Panc1 (cell line): ENCODE measurements at regions not wholly inside any gene's neighbourhood (a gene's known extent, or its start where the extent isn't known, plus 50 kb on each side); places are given as distances from the start of the nearest gene placed in this dataset.

Experiments used
- POLR2AphosphoS5 ChIP-seq: IDR thresholded peaks from 2 replicates; pipeline ENCODE4 v1.6.1; 2012; ENCODE audit warnings: mild to moderate bottlenecking, low read depth, low read length, moderate library complexity
- TCF7L2 ChIP-seq: IDR thresholded peaks from 2 replicates; pipeline ENCODE4 v1.6.1; 2011; ENCODE audit warnings: mild to moderate bottlenecking, low read depth, low read length, inconsistent platforms
- TF ChIP-seq, protein P1 (sequence below): fragments of 450-650 bp; IDR thresholded peaks from 2 replicates; pipeline ENCODE4 v1.5.1; 2017; ENCODE audit warnings: mild to moderate bottlenecking
- TF ChIP-seq, protein P2 (sequence below), 2 experiments: IDR thresholded peaks; 2 replicates each; pipeline ENCODE4 v1.6.1; 2011 to 2012; ENCODE audit warnings: low read depth in 2 of 2, control low read depth in 1 of 2, low read length in 1 of 2, mild to moderate bottlenecking in 1 of 2, moderate library complexity in 1 of 2; ENCODE audit not compliant: insufficient read depth in 1 of 2

DNA sequence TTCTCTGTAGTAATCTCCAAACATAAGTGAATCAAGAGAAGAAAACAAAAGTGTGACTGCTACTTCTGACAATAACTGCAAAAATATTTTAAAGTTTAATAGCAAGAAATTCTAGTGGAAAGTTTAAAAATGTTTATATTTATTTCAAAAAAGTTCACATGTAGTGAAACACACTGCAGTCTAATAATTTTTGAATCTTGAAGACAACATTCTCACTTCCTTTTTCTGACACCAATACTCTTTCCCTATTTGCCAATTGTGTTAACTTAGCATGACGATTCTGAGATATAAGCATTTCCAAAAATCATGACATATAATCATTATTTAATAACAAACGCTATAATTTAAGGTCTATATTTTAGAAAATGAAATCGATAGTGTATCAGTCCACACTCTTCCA lies 429.1 kb upstream of the PKDCC start:
- TF ChIP-seq, protein P1, sequence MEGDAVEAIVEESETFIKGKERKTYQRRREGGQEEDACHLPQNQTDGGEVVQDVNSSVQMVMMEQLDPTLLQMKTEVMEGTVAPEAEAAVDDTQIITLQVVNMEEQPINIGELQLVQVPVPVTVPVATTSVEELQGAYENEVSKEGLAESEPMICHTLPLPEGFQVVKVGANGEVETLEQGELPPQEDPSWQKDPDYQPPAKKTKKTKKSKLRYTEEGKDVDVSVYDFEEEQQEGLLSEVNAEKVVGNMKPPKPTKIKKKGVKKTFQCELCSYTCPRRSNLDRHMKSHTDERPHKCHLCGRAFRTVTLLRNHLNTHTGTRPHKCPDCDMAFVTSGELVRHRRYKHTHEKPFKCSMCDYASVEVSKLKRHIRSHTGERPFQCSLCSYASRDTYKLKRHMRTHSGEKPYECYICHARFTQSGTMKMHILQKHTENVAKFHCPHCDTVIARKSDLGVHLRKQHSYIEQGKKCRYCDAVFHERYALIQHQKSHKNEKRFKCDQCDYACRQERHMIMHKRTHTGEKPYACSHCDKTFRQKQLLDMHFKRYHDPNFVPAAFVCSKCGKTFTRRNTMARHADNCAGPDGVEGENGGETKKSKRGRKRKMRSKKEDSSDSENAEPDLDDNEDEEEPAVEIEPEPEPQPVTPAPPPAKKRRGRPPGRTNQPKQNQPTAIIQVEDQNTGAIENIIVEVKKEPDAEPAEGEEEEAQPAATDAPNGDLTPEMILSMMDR = no peak
- no peak for TF ChIP-seq TCF7L2
- no peak for TF ChIP-seq POLR2AphosphoS5
- TF ChIP-seq, protein P2, sequence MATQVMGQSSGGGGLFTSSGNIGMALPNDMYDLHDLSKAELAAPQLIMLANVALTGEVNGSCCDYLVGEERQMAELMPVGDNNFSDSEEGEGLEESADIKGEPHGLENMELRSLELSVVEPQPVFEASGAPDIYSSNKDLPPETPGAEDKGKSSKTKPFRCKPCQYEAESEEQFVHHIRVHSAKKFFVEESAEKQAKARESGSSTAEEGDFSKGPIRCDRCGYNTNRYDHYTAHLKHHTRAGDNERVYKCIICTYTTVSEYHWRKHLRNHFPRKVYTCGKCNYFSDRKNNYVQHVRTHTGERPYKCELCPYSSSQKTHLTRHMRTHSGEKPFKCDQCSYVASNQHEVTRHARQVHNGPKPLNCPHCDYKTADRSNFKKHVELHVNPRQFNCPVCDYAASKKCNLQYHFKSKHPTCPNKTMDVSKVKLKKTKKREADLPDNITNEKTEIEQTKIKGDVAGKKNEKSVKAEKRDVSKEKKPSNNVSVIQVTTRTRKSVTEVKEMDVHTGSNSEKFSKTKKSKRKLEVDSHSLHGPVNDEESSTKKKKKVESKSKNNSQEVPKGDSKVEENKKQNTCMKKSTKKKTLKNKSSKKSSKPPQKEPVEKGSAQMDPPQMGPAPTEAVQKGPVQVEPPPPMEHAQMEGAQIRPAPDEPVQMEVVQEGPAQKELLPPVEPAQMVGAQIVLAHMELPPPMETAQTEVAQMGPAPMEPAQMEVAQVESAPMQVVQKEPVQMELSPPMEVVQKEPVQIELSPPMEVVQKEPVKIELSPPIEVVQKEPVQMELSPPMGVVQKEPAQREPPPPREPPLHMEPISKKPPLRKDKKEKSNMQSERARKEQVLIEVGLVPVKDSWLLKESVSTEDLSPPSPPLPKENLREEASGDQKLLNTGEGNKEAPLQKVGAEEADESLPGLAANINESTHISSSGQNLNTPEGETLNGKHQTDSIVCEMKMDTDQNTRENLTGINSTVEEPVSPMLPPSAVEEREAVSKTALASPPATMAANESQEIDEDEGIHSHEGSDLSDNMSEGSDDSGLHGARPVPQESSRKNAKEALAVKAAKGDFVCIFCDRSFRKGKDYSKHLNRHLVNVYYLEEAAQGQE (IDR thresholded peaks at IDR 0.05; ENCODE audit: insufficient read depth in 1 of 2, low read depth in 2 of 2, low read length in 1 of 2) = no peak
